GM19468 (cell line): ENCODE measurements at regions not wholly inside any gene's neighbourhood (a gene's known extent, or its start where the extent isn't known, plus 50 kb on each side); places are given as distances from the start of the nearest gene placed in this dataset.

Source experiments
- ATAC-seq: cut with Tn5 transposase; IDR thresholded peaks from one replicate; pipeline ENCODE4 v1.9.1; 2021; ENCODE audit warnings: mild to moderate bottlenecking, moderate library complexity, moderate number of reproducible peaks; ENCODE audit not compliant: unreplicated experiment; ENCODE audit errors: extremely low read depth

DNA sequence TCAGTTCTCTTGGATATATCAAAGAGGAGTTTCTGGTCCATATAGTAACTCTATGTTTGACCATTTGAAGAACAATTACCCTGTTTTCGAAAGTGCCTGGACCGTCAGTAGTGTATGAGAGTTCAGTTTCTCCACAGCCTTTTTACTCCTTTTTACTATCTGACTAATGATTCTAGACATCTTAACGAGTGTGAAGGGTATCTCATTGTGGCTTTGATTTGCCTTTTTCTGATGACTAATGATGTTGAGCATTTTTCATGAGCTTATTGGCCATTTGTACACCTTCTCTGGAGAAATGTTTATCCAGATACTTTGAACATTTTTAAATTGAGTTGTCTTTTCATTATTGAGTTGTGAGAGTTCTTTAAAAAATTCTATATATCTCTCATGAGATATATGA, 114.9 kb upstream of the ATXN1 start:
- ATAC-seq, result no peak

GRCh38 chr6:16873698-16874097, 112.4 kb upstream of the ATXN1 start:
- no peak for ATAC-seq

DNA sequence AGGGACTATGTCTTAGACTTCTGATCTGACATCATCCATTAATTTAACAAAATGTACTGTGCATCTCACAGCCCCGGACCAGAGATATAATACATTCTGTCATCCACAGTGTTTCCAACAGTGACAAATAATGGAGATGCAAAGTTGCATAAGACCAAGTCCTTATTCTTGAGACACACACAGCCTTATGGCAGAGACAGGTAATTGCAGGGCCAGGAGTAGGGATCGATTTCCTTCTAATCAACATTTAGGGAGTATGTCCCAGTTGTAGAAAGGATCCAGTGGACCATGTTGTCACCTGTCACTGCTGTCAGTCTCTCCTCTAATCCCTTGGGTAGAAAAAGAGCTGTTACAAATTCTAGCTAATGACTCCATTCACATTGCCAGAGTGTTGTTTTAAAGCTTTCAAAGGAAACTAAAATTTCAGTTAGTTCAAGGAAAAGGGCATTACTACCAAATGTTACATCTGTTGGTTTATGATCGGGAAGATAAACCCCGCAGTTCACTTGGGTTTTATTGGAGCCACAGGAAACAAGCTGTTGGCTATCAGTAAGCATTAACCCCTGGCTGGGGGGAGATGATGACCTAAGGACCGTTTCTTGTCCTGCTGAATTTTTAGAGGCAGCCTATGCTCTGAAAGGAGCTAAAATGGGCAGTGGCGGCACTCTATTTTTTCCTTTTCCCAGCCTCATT, 111.4 kb upstream of the ATXN1 start:
- no peak for ATAC-seq

DNA sequence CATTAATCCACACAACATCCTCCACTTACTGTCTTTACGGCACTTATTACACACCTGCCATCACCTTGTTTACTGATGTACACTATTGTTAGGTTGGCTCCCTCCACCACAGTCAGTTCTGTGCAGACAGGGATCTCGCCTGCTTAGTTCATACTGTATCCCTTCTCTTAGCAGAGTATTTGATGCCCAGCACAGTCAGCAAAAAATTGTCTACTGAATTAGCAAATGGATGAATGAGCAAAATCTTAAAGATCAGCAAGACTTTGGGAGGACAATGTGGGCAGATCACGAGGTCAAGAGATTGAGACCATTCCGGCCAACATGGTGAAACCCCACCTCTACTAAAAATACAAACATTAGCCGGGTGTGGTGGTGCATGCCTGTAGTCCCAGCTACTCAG, 109.8 kb upstream of the ATXN1 start:
- ATAC-seq, result no peak

DNA sequence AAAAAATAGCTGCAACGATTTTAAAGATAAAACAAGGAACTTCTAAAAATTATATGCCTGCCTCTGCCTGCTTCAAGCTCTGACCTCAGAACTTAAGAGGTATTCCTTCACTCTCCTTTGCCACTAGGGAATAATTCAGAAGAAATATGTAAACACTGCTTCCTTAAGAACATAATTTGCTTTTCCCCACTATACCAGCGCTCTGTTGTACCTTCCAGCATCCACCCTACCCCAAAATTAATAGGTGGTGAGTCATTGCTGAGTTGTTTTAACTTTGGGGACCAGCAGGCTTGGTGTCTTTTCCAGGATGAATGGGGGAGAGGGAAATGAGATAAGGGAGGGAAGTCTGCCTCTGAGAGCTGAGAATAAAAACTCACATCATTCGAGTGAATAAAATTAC, 107.7 kb upstream of the ATXN1 start:
- ATAC-seq, result no peak

GRCh38 chr6:16857969-16858592, 96.8 kb upstream of the ATXN1 start:
- ATAC-seq, result no peak

DNA sequence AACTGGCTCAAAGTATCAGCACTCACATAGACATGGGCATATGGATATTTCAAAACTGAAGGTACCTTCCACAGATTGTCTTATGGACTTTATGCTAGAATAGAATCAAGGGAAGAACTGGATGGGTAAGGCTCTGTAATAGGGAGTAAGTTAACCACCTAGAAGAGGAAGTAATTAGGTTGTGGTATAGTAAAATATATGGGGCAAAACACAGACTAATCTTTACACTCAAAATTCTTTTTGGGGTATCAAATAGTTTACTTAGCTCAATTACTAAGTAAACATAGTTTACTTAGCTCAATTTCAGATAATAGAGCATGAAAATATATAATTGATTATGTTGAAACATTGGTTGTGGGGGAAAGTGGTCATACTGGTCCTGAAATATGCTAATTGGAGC, 94.2 kb upstream of the ATXN1 start:
- no peak for ATAC-seq

DNA sequence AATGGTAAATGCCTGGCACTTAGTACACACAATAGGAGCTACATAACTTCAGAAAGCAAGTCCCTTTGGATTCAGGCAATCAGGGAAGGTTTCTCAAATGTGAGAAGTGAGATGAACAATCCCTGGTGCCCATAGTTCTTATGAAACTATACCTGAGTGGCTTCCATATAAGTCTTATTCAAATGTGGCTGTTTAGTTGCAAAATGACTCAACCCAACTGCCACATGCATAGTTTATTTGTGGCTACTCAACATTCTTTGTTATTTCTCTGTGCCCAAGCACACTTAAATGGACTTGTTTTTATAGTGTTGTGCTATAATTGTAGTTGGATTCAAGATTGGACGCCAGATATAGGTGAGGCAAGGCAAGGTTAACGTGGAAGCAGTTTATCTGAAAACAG, 93.7 kb upstream of the ATXN1 start:
- ATAC-seq, result peak; percentile 75

DNA sequence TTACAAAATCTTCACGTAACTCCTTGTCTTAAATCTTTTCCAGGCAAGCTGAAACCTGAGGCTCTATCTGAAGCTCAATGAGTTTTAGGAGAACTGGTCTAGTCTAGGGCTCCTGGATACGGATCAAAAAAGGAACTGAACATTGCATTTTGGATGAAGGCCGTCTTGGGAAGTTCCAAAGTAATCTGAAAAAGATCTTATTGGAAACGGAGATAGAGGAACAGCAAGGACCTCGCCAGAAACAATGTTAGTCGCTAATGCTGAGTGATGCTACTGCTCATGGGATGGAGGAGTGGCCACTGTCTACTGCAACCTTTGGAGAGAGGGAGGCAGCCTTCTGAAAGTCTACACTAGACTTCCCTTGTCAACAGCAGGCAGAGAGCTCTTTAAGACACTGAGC, 91.4 kb upstream of the ATXN1 start:
- no peak for ATAC-seq

DNA sequence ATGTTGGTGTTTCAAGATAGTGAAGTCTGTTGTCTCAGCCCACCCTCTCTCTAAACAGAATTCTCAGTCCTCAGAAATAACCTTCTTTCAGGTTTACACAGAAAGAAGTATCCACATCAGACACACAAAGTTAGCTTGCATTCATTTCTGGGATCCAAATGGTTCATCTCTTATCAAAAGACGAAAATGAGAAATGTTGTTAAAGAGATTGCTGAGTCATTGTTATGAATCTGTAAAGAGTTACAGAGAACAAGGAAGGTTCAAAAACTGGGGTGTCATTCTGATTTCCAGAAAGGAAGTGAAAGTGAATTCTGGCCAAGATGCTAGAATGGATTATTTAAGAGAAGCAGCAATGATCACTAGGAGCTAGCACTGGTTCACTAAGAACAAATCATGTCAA, 90.5 kb upstream of the ATXN1 start:
- no peak for ATAC-seq

DNA sequence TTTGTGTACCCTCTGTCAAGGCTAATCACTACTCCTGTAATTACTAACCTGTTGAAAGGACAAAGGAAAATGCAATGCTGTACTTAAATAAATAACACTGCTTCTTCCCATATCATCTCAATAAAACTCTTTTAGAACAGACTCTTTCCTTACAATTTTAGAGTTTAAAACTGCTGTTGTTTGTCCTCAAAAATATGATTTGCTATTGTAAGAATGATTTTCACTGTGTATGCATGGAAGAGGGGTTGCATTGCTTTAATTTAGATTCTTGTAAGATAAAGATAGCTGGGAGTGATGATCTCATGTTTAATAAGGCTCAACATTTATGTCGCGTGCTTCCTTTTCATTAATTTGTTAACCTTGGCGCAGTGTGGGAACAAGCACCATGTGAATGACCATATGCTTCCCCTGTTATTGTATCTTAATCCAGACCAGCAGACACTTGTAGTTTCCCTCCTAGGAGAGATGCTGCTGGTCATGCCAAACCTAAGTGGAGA, 89.8 kb upstream of the ATXN1 start:
- no peak for ATAC-seq

DNA sequence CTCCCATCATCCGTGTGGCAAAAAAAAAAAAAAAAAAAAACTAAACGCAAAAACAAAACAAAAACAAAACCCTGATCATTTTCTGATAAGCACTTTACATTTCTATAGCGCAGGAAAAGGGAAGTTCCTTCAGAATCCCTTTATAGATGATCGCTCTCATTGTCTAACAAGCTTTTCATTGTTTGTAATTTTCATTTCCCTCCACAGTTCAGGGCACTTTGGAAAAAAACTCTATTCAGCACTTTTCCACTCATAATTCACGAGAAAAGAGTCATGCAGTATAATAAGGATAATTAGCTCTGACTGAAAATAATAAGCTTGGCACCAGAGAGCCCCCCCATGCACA, 89.4 kb upstream of the ATXN1 start:
- no peak for ATAC-seq

DNA sequence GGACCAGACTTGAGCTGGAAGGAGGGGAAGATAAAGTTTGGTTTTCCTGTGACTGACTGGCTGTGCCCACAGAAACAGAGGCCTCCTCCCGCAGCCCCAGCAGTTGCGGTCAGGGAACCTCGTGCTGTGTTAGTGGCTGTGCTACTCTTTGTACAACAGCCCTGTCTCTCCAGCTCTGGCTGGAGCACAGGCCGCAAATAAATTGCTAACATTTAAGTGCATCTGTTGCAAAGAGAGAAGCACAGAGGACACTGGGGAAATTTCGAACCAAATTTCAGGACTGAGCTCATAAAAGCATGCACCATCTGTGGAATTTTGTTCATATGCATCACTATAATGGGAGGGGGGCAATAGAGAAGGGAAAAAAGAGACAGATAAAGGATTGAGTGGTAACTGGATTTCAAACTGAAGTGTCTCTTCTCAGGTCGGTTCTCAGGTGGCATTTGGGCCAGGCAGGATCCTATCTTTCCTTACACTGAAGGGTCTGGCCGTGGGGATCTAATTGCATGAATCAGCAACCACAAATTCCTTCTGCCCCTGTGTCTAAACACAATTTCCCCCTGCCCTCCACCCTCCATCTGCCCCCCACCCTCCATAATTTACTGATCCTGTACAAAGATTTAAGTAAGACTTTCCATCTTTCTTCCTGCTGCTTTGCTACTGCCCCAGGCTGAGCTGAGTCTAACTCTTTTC, 88.9 kb upstream of the ATXN1 start:
- no peak for ATAC-seq

DNA sequence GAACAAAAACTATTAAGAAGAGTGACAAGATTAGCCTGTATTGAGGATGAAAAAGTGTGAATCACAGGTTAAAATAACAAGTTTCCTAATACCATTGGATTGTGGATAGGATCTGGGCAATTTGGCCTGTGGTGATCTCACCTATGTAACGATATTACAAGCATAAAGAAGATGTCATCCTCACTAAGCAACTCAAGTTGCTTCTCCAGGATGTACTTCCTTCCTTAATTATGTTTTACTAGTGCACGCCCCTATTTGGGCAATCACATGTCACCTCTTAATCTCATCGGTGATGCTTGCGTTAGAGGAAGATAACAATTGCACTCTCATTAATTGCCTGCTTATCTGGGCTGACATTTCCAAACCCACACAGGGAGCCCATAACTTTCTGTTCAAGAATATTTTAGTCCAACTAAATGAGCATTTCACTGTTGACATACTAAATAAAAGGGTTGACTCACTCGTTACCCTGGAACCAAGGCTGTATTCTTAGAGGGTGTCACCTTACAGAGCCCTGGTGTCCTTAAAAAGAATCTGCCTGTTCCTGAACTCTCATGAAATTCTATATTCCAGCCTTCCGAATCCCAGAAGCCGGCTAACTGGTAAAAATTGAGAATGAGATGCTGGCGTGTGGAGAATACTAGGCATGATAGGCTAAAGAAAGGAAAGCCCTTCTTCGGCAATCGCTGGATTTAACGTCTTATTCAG, 88.2 kb upstream of the ATXN1 start:
- ATAC-seq, result no peak

GRCh38 chr6:16846399-16846778, 85.1 kb upstream of the ATXN1 start:
- no peak for ATAC-seq

DNA sequence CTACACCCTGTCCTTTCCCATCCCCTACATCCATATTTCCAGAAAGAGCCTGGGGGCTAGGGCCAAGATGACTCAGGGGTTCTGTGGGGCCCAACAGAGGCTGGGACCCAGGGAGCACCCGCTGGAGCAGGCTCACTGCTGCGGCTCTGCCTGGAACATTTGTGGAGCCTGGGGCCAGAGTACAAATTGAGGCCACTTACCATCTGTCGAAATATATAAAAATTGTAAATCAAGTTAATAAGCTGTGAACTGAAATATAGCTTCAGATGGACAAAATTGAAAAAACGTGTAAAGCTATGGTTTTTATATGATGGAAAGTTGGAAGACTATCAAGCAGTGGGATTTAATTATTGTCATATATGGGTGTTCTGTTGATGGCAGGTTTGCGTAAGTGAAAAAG, 82.9 kb upstream of the ATXN1 start:
- ATAC-seq, result no peak

DNA sequence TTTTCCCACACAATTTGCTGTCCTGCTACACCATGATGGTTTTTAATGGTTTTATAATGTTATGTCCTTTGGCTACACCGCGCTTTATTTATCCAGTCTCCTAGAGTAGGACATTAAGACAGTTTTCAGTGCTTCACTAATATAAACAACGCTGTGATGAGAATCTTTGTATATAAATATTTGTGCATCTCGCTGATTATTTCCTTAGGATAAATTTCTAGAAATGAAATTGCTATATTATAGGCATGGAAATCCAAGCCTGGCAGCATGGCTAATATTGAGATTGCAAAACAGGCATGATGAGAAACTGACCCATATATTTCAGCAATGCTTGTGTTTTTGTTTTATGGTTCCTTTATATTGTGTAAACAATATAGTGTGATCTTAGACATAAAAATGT, 81.4 kb upstream of the ATXN1 start:
- ATAC-seq, result no peak

DNA sequence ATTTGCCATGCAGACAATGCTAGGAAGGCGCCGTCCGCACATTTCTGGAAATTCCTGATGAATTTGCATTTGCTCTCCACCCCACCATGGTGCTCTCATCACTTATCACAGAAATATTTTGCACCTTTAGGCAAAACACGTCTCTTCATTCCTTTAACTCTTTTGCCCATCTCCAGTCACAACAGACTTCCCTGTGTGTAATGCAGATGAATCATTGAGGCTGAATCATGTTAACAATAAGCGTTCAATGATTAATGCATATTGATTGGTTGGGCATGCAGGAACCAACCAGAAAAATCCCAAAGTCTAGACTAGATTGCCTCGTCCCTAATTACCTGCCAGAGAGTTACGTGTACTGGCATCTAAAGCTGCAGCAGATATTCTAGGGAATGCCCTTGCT, 80.0 kb upstream of the ATXN1 start:
- no peak for ATAC-seq

DNA sequence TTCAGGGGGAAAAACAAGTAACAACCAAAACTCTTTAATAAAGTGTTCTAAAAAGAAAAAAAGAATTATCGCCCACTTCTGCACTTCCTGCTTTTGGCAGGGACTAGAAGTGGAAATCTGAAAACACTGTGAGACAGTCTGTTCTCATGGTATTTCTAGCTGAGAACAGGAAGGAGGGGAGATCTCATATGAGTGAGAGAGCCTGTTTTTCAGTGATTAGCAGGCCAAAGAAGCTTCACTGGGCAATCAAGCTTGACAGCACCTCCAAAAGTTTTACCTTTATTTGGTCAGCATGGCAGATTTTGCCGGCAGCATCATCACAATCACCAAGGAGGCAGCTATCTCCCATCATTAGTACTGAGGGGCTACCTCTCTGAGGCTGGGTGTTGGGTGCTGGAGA, 79.5 kb upstream of the ATXN1 start:
- ATAC-seq, result no peak

GRCh38 chr6:16840291-16840690, 79.0 kb upstream of the ATXN1 start:
- no peak for ATAC-seq

DNA sequence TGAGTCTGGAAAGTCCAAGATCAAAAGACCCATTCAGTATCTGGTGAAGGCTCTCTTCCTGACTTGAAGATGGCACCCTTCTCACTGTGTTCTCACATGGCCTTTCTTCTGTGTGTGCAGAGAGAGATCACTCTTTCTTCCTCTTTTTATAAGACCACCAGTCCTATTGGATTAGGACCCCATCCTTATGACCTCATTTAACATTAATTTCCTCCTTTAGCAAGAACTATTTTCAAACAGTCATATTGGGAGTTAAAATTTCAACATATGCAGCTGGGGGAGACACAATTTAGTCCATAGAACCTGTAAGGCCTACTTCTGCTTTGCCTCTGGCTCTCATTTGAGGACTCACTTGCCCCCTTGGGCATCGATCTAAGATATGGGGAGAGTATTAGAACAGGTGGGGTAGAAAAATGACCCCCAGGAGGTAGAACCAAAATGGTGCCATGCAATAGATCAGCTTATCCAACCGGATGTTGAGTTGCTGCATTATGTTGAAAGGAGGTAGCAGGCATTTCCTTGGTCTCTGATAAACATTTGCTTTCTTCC, 78.4 kb upstream of the ATXN1 start:
- no peak for ATAC-seq
